DND-41 (cell line): ENCODE measurements at regions not wholly inside any gene's neighbourhood (a gene's known extent, or its start where the extent isn't known, plus 50 kb on each side); places are given as distances from the start of the nearest gene placed in this dataset.

Experiments used
- ATAC-seq: fragments of 200-7000 bp; cut with Tn5 transposase; 3 replicates; pipeline ENCODE4 v1.9.1; 2021; ENCODE audit warnings: low read depth; ENCODE audit not compliant: insufficient read depth
- DNase-seq: peaks from one replicate; pipeline ENCODE4 v3.0.0-alpha.2; 2020
- H2AFZ ChIP-seq: 2 replicates; pipeline ENCODE4 v1.6.0; 2012; ENCODE audit warnings: low read depth, low read length
- H3K27ac ChIP-seq: 2 replicates; pipeline ENCODE4 v1.5.1; 2012; ENCODE audit warnings: low read length, inconsistent platforms
- H3K27me3 ChIP-seq: fragments of 200-600 bp; sonication (generic); 2 replicates; pipeline ENCODE4 v1.6.0; 2012; ENCODE audit warnings: low read length, mild to moderate bottlenecking, inconsistent platforms; ENCODE audit not compliant: insufficient read depth, poor library complexity
- H3K36me3 ChIP-seq: 2 replicates; pipeline ENCODE4 v1.5.1; 2012; ENCODE audit warnings: low read length, inconsistent platforms; ENCODE audit not compliant: insufficient read depth
- H3K4me1 ChIP-seq: 2 replicates; pipeline ENCODE4 v1.5.1; 2012; ENCODE audit warnings: mild to moderate bottlenecking, low read length; ENCODE audit not compliant: insufficient read depth
- H3K4me2 ChIP-seq: 2 replicates; pipeline ENCODE4 v1.6.0; 2012; ENCODE audit warnings: mild to moderate bottlenecking, moderate library complexity, low read length, inconsistent platforms; ENCODE audit not compliant: insufficient read depth
- H3K4me3 ChIP-seq, 2 experiments: fragments of 200-600 bp in 1 of 2; shearing (Covaris generic) in 1 of 2; 2 replicates each; pipeline ENCODE4 v1.5.1; 2012 to 2016; ENCODE audit warnings: inconsistent platforms in 2 of 2, low read length in 2 of 2, mild to moderate bottlenecking in 2 of 2, low read depth in 1 of 2, moderate library complexity in 1 of 2
- H3K79me2 ChIP-seq: 2 replicates; pipeline ENCODE4 v1.6.0; 2012; ENCODE audit warnings: low read length, inconsistent platforms; ENCODE audit not compliant: insufficient read depth
- H3K9ac ChIP-seq: 2 replicates; pipeline ENCODE4 v1.6.0; 2012; ENCODE audit warnings: low read depth, mild to moderate bottlenecking, inconsistent platforms, low read length, moderate library complexity
- H3K9me3 ChIP-seq: 2 replicates; pipeline ENCODE4 v1.5.1; 2012; ENCODE audit warnings: low read length, moderate library complexity, mild to moderate bottlenecking, inconsistent platforms; ENCODE audit not compliant: insufficient read depth, severe bottlenecking
- H4K20me1 ChIP-seq: 2 replicates; pipeline ENCODE4 v1.6.0; 2012; ENCODE audit warnings: low read length; ENCODE audit not compliant: insufficient read depth
- EZH2 ChIP-seq: IDR thresholded peaks from 3 replicates; pipeline ENCODE4 v1.6.1; 2012; ENCODE audit warnings: borderline replicate concordance, low read depth, mild to moderate bottlenecking, moderate library complexity, low read length, inconsistent platforms; ENCODE audit not compliant: severe bottlenecking
- TF ChIP-seq, protein P1 (sequence below): IDR thresholded peaks from 2 replicates; pipeline ENCODE4 v1.5.1; 2012; ENCODE audit warnings: borderline replicate concordance, low read length, moderate library complexity, mild to moderate bottlenecking; ENCODE audit not compliant: poor library complexity, severe bottlenecking; ENCODE audit errors: extremely low read depth

DNA sequence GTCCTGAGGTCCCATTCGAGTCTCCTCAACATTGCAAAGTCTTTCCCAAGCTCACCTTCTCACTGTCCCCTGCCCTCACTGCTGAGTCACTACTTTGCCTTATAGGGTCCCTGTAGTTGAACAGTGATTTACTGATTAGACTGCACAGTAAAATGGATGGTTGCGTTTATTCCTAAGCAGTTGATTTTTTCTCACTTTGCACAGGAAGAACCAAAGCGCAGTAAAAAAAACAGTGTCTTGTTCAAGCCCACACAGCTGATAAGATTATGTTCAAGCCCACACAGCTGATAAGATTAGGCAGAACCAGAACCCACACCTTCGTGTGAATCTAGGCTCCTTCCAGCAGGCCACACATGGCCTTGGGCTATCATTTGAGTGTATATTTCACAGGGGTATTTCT lies 215.3 kb upstream of the COPS8 start:
- TF ChIP-seq, protein P1, sequence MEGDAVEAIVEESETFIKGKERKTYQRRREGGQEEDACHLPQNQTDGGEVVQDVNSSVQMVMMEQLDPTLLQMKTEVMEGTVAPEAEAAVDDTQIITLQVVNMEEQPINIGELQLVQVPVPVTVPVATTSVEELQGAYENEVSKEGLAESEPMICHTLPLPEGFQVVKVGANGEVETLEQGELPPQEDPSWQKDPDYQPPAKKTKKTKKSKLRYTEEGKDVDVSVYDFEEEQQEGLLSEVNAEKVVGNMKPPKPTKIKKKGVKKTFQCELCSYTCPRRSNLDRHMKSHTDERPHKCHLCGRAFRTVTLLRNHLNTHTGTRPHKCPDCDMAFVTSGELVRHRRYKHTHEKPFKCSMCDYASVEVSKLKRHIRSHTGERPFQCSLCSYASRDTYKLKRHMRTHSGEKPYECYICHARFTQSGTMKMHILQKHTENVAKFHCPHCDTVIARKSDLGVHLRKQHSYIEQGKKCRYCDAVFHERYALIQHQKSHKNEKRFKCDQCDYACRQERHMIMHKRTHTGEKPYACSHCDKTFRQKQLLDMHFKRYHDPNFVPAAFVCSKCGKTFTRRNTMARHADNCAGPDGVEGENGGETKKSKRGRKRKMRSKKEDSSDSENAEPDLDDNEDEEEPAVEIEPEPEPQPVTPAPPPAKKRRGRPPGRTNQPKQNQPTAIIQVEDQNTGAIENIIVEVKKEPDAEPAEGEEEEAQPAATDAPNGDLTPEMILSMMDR = no peak
- TF ChIP-seq EZH2 = no peak
- Histone ChIP-seq H3K27ac (no peak overlapping the region), H3K4me1 (no peaks in the 10 kb centered on the region), H3K79me2 (no peaks in the 10 kb centered on the region), H3K9me3 (no peaks in the 10 kb centered on the region), H3K27me3 (peaks cover 2% of the 10 kb centered on the region), H3K36me3 (no peaks in the 10 kb centered on the region), H3K4me2 (no peak overlapping the region), H4K20me1 (no peaks in the 10 kb centered on the region), H2AFZ (no peak overlapping the region), H3K4me3 (no peak overlapping the region), H3K9ac (no peak overlapping the region)
- no peak for ATAC-seq
- DNase-seq = no peak

DNA sequence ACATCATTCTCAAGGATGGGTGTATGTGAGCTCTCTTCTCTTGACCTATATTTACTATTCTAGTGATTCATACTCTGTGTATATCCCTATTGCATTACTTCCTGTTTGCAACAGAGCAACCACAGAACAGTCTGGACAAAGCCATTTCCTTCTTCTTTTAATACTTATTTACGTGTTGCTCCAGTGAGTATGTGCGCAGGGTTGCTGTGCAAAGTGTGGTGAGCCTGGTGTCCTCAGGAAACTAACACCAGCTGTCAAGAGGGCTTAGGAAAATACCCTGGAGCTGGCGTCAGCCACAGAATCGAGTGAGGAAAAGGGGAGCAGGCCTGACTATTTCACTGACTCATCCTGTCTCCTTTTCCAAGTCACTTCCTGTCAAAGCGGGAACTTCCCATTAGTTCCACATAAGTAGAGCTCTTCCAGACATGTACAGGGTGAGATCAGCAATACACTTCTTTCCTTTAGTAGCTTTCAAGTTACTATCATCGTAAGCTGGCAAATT lies 214.1 kb upstream of the COPS8 start:
- no peak overlapping the region for H3K27ac ChIP-seq
- H3K4me1 ChIP-seq = no peaks in the 10 kb centered on the region
- no peaks in the 10 kb centered on the region for H3K9me3 ChIP-seq
- ATAC-seq = no peak; the same call in 2 of the 3 replicates
- DNase-seq = no peak
- no peaks in the 10 kb centered on the region for H4K20me1 ChIP-seq
- H3K4me3 ChIP-seq = no peak overlapping the region
- no peak overlapping the region for H3K4me2 ChIP-seq
- H3K27me3 ChIP-seq = peaks cover 2% of the 10 kb centered on the region
- H3K9ac ChIP-seq = no peak overlapping the region
- no peaks in the 10 kb centered on the region for H3K36me3 ChIP-seq
- no peaks in the 10 kb centered on the region for H3K79me2 ChIP-seq
- no peak for TF ChIP-seq EZH2
- TF ChIP-seq, protein P1 = no peak
- no peak overlapping the region for H2AFZ ChIP-seq

DNA sequence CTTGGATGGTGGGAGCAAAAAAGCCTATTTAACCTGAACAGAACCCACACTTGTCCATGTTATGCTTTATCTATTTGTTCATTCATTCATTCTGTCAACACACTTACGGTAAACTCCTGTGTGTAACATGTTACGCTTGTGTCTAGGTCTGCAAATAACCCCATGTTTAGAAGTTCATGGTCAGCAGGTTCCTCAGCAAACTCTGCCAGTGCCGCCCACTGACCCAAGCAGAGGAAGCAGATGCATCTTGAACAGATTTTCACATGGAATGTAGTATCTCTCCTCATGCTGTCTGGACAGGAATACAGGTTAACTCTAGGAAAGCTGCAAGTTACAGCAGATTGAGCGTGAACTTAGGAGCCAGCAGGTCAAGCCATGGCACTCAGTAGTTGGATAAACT lies 213.7 kb upstream of the COPS8 start:
- H3K27me3 ChIP-seq = peaks cover 2% of the 10 kb centered on the region
- TF ChIP-seq, protein P1 = no peak
- TF ChIP-seq EZH2 = no peak
- H3K36me3 ChIP-seq = no peaks in the 10 kb centered on the region
- H3K79me2 ChIP-seq = no peaks in the 10 kb centered on the region
- H3K27ac ChIP-seq = no peak overlapping the region
- no peak overlapping the region for H3K4me2 ChIP-seq
- ATAC-seq (no peak), DNase-seq (no peak)
- no peaks in the 10 kb centered on the region for H3K4me1 ChIP-seq
- no peaks in the 10 kb centered on the region for H3K9me3 ChIP-seq
- H4K20me1 ChIP-seq = no peaks in the 10 kb centered on the region
- H3K4me3 ChIP-seq = no peak overlapping the region
- H3K9ac ChIP-seq = no peak overlapping the region
- H2AFZ ChIP-seq = no peak overlapping the region

DNA sequence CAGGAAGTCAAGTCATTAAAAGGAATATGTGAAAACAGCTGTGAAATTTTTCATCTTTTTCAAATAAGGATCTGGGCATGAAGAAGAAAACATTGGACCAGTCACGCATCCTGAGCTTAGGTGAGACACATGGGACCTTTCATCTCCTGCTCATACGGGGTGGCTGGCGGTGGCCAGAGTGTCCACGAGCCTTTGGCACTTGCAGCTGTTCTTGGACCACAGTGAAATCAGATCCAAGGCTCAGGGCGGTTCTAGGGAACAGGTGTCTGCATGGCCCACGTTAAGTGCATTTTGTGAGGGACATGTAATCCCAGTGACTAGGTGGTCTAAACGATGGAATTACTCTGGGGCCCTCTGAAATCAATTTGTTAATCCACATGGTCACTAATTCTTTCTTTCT lies 212.7 kb upstream of the COPS8 start:
- no peak overlapping the region for H3K27ac ChIP-seq
- no peaks in the 10 kb centered on the region for H4K20me1 ChIP-seq
- H3K79me2 ChIP-seq = no peaks in the 10 kb centered on the region
- peaks cover 2% of the 10 kb centered on the region for H3K27me3 ChIP-seq
- TF ChIP-seq EZH2 = no peak
- TF ChIP-seq, protein P1 = no peak
- ATAC-seq (no peak), DNase-seq (no peak)
- no peaks in the 10 kb centered on the region for H3K9me3 ChIP-seq
- no peaks in the 10 kb centered on the region for H3K4me1 ChIP-seq
- no peak overlapping the region for H3K4me3 ChIP-seq
- H3K9ac ChIP-seq = no peak overlapping the region
- no peak overlapping the region for H3K4me2 ChIP-seq
- no peaks in the 10 kb centered on the region for H3K36me3 ChIP-seq
- no peak overlapping the region for H2AFZ ChIP-seq
